Hippocampal formation (tissue), 2 donors: ENCODE measurements at regions not wholly inside any gene's neighbourhood (a gene's known extent, or its start where the extent isn't known, plus 50 kb on each side); places are given as distances from the start of the nearest gene placed in this dataset.

Experiments
- DNase-seq, 2 donors: peaks; one replicate each; lab custom pipeline; 2025; lab: John Stamatoyannopoulos, UW

DNA sequence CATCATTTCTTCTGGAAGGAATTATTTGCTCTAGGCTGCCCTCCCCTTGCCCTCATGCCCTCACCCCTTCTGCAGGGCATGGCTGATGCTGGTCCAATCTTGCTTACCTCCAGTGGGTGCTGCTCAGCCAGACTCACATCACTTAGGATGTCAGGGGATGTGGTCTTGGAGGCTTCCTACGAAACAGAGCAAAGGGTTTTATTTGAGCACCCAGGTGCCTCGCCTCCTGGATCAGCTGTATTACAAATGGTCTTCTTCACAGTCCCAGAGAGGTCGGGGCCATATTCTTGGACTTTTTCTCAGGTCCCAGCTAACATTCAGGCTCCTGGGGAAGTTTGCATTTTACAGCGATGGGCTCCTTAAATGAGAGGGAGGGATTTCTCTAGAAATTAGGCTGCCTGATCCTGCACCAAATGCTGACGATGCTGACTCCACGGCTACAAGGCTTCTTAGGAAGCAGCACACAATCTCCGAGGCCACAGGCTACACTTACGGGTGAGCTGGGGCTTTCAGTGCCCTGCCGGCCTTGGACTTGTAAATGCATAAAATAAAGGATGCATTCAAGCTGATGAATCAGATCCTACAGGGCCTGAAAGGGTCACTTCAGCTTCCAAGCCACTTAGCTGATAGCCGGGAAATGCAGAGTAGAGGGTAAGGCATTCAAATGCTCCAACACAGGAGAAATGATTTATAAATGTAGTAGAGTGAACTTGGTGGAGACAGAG is 159.8 kb upstream of the ECI2 start:
- DNase-seq, result no peak

- DNase-seq, result no peak
These were observed 159.3 kb upstream of the ECI2 start for GRCh38 chr6:4294636-4295035.

- no peak for DNase-seq
These were observed 156.4 kb upstream of the ECI2 start for GRCh38 chr6:4291453-4292403.

- DNase-seq, result no peak
These were observed 154.5 kb upstream of the ECI2 start for GRCh38 chr6:4289770-4290320.

DNA sequence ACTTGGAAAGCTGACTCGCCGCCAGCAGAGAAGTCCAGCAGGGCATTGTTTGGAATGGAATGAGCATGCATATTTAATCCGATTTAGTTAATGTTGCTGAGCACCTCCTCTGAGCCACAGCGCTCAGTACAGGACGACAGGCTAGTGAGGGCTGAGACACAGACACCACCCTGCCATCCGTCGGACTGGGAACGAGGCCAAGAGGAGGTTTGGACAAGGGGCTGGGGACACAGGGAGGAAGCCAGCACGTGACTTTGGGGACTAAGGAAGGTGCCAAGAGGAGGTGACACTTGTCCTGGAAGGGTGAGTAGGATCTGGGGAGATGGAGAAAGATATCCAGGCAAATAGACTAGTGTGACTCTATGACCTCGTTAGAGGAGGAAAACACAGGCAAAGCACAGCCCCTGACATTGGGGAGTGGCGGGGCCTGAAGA is 152.5 kb upstream of the ECI2 start:
- no peak for DNase-seq

GRCh38 chr6:4287372-4287771 is 152.0 kb upstream of the ECI2 start:
- DNase-seq, result no peak

DNA sequence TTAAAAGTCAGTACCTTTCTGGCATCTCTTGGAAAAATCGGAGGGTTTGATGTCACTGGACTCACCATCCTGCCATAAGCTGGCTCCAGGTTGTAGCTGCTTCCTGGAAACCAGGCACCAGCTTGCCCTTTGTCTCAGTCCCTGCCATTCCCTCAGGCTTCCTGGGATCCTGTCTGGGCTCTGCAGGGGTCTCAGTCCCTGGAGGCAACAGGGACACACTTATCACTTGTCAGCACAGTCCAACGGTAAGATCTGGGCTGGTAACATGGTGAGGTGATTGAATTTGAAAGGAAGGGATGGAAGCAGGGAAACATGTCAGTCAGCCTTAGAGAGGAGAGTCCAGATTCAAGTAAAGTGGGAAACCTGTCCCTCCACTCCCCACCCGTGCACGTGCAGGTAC is 147.6 kb upstream of the ECI2 start:
- no peak for DNase-seq

GRCh38 chr6:4281341-4282293 is 146.2 kb upstream of the ECI2 start:
- peak; percentile 18 to 43 for DNase-seq

DNA sequence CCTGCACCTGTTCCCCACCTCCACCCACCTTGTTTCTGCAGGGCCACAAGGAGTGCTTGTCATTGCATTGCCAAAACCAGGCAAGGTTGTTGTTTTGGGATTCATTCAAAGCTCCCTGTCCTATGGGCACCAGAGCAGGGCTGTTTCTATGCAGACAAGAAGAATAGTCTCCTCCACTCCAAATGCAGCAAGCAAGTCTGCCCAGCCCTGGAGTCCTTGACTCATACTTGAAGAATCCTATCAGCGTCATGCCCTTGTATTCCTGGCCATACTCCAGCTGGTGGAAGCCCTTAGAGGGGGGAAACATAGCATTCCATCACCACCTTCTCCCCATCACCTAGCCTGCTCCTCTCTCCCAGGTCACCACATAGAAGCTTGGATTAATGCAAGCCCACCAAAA is 145.3 kb upstream of the ECI2 start:
- DNase-seq, result no peak

GRCh38 chr6:4280031-4280430 is 144.7 kb upstream of the ECI2 start:
- no peak for DNase-seq

- no peak for DNase-seq
These were observed 139.2 kb upstream of the ECI2 start for GRCh38 chr6:4274382-4275082.

DNA sequence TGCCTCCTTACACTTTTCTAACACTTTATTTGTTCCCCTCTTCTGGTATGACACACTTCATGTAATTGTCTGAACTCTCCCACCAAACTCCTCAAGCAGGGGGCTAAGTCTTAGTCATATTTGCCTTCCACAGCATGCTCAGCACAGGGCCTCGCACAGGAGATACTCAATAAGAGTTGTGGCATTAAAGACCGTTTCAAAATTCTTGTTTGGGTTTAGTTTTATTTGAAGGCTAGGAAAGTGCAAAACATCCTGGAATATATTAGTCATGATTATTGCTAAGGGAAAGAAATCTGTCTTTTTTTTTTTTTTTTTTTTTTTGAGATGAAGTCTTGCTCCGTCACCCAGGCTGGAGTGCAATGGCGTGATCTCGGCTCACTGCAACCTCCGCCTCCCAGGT is 137.6 kb upstream of the ECI2 start:
- DNase-seq, result no peak

DNA sequence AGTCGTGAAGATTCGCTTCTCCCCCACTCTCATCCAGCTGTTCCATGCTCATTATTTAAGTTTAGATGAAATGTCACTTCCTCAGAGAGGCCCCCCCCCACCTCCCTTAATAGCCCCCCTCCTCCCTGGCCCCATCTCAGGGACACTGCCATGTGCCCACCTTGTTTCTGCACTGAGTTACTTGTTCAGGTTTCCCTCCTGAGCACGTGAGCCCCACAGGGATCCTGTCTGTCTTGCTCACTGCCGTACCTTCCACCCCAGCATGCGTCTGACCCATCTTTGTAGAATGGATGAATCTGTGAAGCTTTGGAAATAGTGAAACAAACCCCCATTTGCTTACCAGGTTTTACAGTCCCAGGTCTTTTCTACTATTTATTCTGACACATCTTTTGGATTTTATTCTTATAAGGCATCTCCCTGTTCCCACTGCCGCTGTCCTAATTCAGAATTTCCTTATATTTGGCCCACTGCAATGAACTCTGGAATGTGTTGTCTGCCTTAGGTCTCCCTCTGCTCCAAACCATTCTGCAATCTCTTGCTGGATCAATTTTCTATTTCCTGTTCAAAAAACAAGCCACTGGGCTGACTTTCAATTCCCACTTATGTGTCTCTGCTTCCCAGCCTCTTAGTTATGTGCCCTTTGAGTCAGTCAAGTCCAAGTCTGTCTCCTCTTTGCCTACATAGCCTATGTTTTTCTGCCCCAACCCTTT is 136.5 kb upstream of the ECI2 start:
- no peak for DNase-seq

- no peak for DNase-seq
These were observed 135.4 kb upstream of the ECI2 start for GRCh38 chr6:4270776-4271175.

DNA sequence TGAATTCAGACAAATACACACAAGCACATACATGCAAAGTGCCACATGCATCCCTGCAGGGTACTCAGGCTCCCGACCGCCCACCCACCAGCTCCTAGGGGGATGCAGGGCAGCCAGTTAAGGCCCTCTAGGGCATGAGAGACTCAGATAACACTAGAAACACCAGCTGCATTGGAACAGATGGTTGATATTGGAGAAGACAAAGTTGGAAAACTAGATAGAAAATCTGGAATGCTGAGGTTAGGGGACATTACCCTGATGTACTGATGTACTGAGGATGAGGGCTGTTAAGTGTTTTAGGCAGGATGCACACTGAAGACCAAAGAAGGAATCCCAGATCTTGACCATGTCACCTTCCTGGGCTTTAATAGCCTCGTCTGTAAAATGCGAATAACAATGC is 134.6 kb upstream of the ECI2 start:
- DNase-seq, result no peak

DNA sequence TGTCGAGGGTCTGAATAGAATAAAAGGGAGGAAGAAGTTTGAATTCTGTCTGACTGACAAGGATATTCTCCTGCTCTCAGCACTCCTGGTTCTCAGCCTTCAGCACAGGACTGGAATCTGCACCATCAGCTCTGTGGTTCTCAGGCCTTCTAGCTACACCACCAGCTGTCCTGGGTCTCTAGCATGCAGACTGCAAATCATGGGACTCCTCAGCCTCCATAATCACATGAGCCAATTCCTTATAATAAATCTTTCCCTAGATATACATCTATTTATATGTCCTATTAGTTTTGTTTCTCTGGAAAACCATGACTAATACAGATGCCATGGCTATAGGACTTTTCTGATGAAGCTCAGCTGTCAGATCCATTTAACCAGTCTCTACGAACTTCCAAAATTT is 132.8 kb upstream of the ECI2 start:
- no peak for DNase-seq

DNA sequence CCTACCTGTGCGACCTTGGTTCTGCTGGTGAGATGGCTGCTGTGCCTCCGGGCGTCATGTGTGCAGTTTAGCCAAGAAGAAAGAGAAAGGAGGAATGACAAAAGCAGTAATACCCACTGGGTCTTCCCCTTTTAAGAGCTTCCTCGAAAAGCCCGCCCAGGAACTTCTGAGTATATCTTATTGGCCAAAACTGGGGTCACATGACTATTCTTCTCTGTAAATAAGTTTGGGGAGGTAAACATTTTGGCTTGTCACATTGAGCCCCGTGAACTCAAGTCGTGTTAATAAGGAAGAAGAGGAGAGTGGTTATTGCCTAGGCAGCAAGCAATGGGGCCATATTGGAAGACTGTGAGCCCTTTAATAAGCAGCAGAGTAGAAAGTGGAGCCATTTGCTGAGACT is 130.4 kb upstream of the ECI2 start:
- DNase-seq, result no peak

DNA sequence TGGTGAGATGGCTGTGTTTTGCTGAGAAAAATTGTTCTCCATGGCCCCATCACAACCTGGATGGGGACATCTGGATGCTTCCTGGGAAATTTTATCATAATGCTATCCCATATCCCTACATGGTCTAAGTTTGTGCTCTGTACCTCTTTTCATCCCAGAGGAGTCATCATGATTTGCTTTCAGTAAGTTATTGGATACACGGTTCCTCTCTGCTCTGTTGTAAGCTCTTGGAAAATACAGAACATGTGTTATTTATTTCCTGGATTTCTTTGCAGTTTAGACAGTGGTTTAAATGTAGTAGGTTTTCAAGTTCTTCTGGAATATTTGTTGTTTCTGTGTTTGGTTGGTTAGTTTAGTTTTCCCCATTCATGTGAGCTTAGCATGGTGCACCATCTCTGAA is 129.2 kb upstream of the ECI2 start:
- no peak for DNase-seq

- no peak for DNase-seq
These were observed 128.7 kb upstream of the ECI2 start for GRCh38 chr6:4264081-4264480.

DNA sequence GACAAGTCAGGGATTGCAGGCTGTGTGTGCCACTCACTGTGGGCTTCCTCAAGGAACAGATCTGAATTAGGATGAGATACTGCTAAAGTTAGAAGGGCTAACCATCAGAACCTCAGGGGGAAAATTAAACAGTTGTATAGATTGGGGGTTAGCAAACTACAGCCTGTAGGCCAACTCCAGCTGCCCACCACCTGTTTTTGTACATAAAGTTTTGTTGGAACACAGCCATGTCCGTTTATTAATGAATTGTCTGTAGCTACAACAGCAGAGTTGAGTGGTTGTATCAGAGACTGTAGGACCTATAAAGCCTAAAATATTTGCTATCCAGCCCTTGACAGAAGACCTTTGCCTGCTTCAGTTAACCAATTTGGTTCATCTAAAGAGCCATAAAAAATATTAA is 127.2 kb upstream of the ECI2 start:
- no peak for DNase-seq
